ENCODE measurements at regions not wholly inside any gene's neighbourhood (a gene's known extent, or its start where the extent isn't known, plus 50 kb on each side); places are given as distances from the start of the nearest gene placed in this dataset.

DNA sequence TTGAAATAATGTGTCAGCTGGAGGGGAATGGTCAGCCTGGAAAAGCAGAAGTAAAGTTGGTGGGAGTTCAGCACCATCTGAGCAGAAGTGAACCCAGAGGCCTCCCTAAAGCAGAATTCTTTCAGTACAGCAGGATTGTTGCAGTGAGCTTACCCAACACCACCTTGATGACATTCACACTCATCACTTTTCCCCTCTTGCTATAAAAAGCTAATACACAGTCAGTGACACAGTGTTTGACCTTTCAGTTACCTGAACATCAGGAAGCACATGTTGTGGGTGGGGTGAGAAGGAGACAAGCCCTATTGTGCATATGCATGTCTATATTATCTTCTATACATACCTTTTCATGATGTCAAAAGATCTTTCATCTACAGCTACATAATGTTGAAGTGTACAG lies 624.7 kb upstream of the ZFP42 start (continued):
- TF ChIP-seq ELK4 (IDR thresholded peaks at IDR 0.05; ENCODE audit: borderline replicate concordance, low read depth, low read length), result no peak
- TF ChIP-seq, protein P1, sequence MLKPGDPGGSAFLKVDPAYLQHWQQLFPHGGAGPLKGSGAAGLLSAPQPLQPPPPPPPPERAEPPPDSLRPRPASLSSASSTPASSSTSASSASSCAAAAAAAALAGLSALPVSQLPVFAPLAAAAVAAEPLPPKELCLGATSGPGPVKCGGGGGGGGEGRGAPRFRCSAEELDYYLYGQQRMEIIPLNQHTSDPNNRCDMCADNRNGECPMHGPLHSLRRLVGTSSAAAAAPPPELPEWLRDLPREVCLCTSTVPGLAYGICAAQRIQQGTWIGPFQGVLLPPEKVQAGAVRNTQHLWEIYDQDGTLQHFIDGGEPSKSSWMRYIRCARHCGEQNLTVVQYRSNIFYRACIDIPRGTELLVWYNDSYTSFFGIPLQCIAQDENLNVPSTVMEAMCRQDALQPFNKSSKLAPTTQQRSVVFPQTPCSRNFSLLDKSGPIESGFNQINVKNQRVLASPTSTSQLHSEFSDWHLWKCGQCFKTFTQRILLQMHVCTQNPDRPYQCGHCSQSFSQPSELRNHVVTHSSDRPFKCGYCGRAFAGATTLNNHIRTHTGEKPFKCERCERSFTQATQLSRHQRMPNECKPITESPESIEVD (tag by site-specific recombination; IDR thresholded peaks at IDR 0.05), result no peak

GRCh38 chr4:187378441-187378840 lies 617.1 kb upstream of the ZFP42 start:
- no peaks in the 10 kb centered on the region for H3K4me1 ChIP-seq (ENCODE audit: control insufficient read depth, insufficient read depth, low read length)
- H3K9me3 ChIP-seq (ENCODE audit: control insufficient read depth, insufficient read depth, low read depth, low read length), result no peaks in the 10 kb centered on the region
- POLR2A ChIA-PET, result no interaction called here
- CTCF ChIA-PET, result no interaction called here
- TF ChIP-seq ZNF629 (tag by site-specific recombination; IDR thresholded peaks at IDR 0.05), result no peak
- TF ChIP-seq, protein P2, sequence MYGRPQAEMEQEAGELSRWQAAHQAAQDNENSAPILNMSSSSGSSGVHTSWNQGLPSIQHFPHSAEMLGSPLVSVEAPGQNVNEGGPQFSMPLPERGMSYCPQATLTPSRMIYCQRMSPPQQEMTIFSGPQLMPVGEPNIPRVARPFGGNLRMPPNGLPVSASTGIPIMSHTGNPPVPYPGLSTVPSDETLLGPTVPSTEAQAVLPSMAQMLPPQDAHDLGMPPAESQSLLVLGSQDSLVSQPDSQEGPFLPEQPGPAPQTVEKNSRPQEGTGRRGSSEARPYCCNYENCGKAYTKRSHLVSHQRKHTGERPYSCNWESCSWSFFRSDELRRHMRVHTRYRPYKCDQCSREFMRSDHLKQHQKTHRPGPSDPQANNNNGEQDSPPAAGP (tag by site-specific recombination; IDR thresholded peaks at IDR 0.05), result no peak
- TF ChIP-seq, protein P3, sequence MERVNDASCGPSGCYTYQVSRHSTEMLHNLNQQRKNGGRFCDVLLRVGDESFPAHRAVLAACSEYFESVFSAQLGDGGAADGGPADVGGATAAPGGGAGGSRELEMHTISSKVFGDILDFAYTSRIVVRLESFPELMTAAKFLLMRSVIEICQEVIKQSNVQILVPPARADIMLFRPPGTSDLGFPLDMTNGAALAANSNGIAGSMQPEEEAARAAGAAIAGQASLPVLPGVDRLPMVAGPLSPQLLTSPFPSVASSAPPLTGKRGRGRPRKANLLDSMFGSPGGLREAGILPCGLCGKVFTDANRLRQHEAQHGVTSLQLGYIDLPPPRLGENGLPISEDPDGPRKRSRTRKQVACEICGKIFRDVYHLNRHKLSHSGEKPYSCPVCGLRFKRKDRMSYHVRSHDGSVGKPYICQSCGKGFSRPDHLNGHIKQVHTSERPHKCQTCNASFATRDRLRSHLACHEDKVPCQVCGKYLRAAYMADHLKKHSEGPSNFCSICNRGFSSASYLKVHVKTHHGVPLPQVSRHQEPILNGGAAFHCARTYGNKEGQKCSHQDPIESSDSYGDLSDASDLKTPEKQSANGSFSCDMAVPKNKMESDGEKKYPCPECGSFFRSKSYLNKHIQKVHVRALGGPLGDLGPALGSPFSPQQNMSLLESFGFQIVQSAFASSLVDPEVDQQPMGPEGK (tag by site-specific recombination; IDR thresholded peaks at IDR 0.05), result no peak
- TF ChIP-seq, protein P4, sequence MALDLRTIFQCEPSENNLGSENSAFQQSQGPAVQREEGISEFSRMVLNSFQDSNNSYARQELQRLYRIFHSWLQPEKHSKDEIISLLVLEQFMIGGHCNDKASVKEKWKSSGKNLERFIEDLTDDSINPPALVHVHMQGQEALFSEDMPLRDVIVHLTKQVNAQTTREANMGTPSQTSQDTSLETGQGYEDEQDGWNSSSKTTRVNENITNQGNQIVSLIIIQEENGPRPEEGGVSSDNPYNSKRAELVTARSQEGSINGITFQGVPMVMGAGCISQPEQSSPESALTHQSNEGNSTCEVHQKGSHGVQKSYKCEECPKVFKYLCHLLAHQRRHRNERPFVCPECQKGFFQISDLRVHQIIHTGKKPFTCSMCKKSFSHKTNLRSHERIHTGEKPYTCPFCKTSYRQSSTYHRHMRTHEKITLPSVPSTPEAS (tag by site-specific recombination; IDR thresholded peaks at IDR 0.05), result no peak
- TF ChIP-seq ZNF548 (tag by site-specific recombination; IDR thresholded peaks at IDR 0.05), result no peak
- TF ChIP-seq GLIS1 (tag by site-specific recombination; IDR thresholded peaks at IDR 0.05), result no peak
- TF ChIP-seq AEBP2 (tag by site-specific recombination; IDR thresholded peaks at IDR 0.05; ENCODE audit: borderline replicate concordance), result no peak
- TF ChIP-seq, protein P5, sequence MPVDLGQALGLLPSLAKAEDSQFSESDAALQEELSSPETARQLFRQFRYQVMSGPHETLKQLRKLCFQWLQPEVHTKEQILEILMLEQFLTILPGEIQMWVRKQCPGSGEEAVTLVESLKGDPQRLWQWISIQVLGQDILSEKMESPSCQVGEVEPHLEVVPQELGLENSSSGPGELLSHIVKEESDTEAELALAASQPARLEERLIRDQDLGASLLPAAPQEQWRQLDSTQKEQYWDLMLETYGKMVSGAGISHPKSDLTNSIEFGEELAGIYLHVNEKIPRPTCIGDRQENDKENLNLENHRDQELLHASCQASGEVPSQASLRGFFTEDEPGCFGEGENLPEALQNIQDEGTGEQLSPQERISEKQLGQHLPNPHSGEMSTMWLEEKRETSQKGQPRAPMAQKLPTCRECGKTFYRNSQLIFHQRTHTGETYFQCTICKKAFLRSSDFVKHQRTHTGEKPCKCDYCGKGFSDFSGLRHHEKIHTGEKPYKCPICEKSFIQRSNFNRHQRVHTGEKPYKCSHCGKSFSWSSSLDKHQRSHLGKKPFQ (tag by site-specific recombination; IDR thresholded peaks at IDR 0.05), result no peak
- TF ChIP-seq ZNF433 (tag by site-specific recombination; IDR thresholded peaks at IDR 0.05; ENCODE audit: low read depth), result no peak
- no peak for TF ChIP-seq ZNF473 (tag by site-specific recombination; IDR thresholded peaks at IDR 0.05)
- H3K4me3 ChIP-seq (ENCODE audit: low read depth, low read length), result no peak overlapping the region
- no peak overlapping the region for H3K27ac ChIP-seq (ENCODE audit: extremely low read depth, low read depth, low read length)
- no peaks in the 10 kb centered on the region for H3K36me3 ChIP-seq (ENCODE audit: control insufficient read depth in 2 of 2, insufficient read depth in 1 of 2, low read length in 2 of 2)

- ChIA-PET POLR2A (no interaction called here), CTCF (interaction anchor here (0.6 kb wide), 1 partner anchor 86 kb away, joined by 3 read pairs; no protein-coding TSS in a partner anchor)
- Histone ChIP-seq H3K9me3 (ENCODE audit: control insufficient read depth, insufficient read depth, low read depth, low read length) (no peaks in the 10 kb centered on the region), H3K36me3 (ENCODE audit: control insufficient read depth in 2 of 2, insufficient read depth in 1 of 2, low read length in 2 of 2) (no peaks in the 10 kb centered on the region), H3K27ac (ENCODE audit: extremely low read depth, low read depth, low read length) (no peak overlapping the region), H3K4me3 (ENCODE audit: low read depth, low read length) (no peak overlapping the region), H3K4me1 (ENCODE audit: control insufficient read depth, insufficient read depth, low read length) (no peaks in the 10 kb centered on the region)
- TF ChIP-seq ZNF146 (tag by site-specific recombination; IDR thresholded peaks at IDR 0.05) (no peak), ZNF548 (tag by site-specific recombination; IDR thresholded peaks at IDR 0.05) (no peak), WT1 (tag by site-specific recombination; IDR thresholded peaks at IDR 0.05) (no peak), ZNF211 (tag by site-specific recombination; IDR thresholded peaks at IDR 0.05; ENCODE audit: low read depth) (no peak), ZNF530 (tag by site-specific recombination; IDR thresholded peaks at IDR 0.05; ENCODE audit: low read depth) (no peak), ZNF670 (tag by site-specific recombination; IDR thresholded peaks at IDR 0.05; ENCODE audit: low read depth) (no peak), TCF7L2 (IDR thresholded peaks at IDR 0.05; ENCODE audit: borderline replicate concordance, low read depth, low read length) (no peak), ZBTB21 (tag by site-specific recombination; IDR thresholded peaks at IDR 0.05) (no peak), ZNF433 (tag by site-specific recombination; IDR thresholded peaks at IDR 0.05; ENCODE audit: low read depth) (no peak)
- TF ChIP-seq, protein P6, sequence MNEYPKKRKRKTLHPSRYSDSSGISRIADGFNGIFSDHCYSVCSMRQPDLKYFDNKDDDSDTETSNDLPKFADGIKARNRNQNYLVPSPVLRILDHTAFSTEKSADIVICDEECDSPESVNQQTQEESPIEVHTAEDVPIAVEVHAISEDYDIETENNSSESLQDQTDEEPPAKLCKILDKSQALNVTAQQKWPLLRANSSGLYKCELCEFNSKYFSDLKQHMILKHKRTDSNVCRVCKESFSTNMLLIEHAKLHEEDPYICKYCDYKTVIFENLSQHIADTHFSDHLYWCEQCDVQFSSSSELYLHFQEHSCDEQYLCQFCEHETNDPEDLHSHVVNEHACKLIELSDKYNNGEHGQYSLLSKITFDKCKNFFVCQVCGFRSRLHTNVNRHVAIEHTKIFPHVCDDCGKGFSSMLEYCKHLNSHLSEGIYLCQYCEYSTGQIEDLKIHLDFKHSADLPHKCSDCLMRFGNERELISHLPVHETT (tag by site-specific recombination; IDR thresholded peaks at IDR 0.05), result no peak
Measured at GRCh38 chr4:187380181-187380581, 615.4 kb upstream of the ZFP42 start.

Data from HEK293 (cell line).